NT2/D1 (cell line): ENCODE measurements at regions not wholly inside any gene's neighbourhood (a gene's known extent, or its start where the extent isn't known, plus 50 kb on each side); places are given as distances from the start of the nearest gene placed in this dataset.
A peak's percentile ranks its signal among the peaks of the same experiment; 100 is the strongest.
"Not testable (repeated sequence)": the region's sequence is repeated elsewhere in the genome, so short reads cannot be mapped to it uniquely, and the experiment has no call there.

Experiments used
- DNase-seq: peaks from one replicate; pipeline ENCODE4 v3.0.0-alpha.2; 2011; ENCODE audit warnings: low read depth, low spot score
- H3K27me3 ChIP-seq: 2 replicates; pipeline ENCODE4 v1.6.0; 2011; ENCODE audit warnings: mild to moderate bottlenecking; ENCODE audit not compliant: insufficient read length, insufficient read depth
- H3K36me3 ChIP-seq: 2 replicates; pipeline ENCODE4 v1.6.1; 2011; ENCODE audit warnings: mild to moderate bottlenecking, low read length, mixed read lengths; ENCODE audit not compliant: insufficient read depth, insufficient read length
- H3K4me1 ChIP-seq: 2 replicates; pipeline ENCODE4 v1.5.1; 2011; ENCODE audit not compliant: insufficient read depth, insufficient read length
- H3K4me3 ChIP-seq: 2 replicates; pipeline ENCODE4 v1.5.1; 2011; ENCODE audit warnings: low read depth; ENCODE audit not compliant: insufficient read length
- H3K9ac ChIP-seq: 2 replicates; pipeline ENCODE4 v1.6.0; 2011; ENCODE audit warnings: low read depth; ENCODE audit not compliant: insufficient read length
- H3K9me3 ChIP-seq: 2 replicates; pipeline ENCODE4 v1.5.1; 2011; ENCODE audit warnings: mild to moderate bottlenecking, low read length; ENCODE audit not compliant: insufficient read depth
- SUZ12 ChIP-seq: IDR thresholded peaks from 2 replicates; pipeline ENCODE4 v1.6.1; 2011; ENCODE audit not compliant: insufficient read length, insufficient read depth; ENCODE audit errors: extremely low read depth
- YY1 ChIP-seq: IDR thresholded peaks from 2 replicates; pipeline ENCODE4 v1.6.1; 2011; ENCODE audit not compliant: insufficient read length, insufficient read depth
- ZNF274 ChIP-seq: IDR thresholded peaks from 2 replicates; pipeline ENCODE4 v1.6.1; 2011; ENCODE audit warnings: mild to moderate bottlenecking, low read depth, low read length

- no peaks in the 10 kb centered on the region for H3K36me3 ChIP-seq
- no peak overlapping the region for H3K4me3 ChIP-seq
- no peak overlapping the region for H3K9ac ChIP-seq
- peaks cover 3% of the 10 kb centered on the region for H3K4me1 ChIP-seq
- TF ChIP-seq SUZ12 = no peak
- no peak for TF ChIP-seq YY1
- TF ChIP-seq ZNF274 = no peak
- no peaks in the 10 kb centered on the region for H3K27me3 ChIP-seq
- no peak for DNase-seq
- H3K9me3 ChIP-seq = no peaks in the 10 kb centered on the region
These were observed 139.5 kb upstream of the SMYD2 start for GRCh38 chr1:214141486-214141885.

GRCh38 chr1:214143006-214143992 lies 137.7 kb upstream of the SMYD2 start:
- no peaks in the 10 kb centered on the region for H3K9me3 ChIP-seq
- no peaks in the 10 kb centered on the region for H3K36me3 ChIP-seq
- H3K27me3 ChIP-seq = no peaks in the 10 kb centered on the region
- no peak for TF ChIP-seq YY1
- TF ChIP-seq ZNF274 = no peak
- no peak for TF ChIP-seq SUZ12
- H3K9ac ChIP-seq = no peak overlapping the region
- no peak overlapping the region for H3K4me3 ChIP-seq
- H3K4me1 ChIP-seq = peaks cover 3% of the 10 kb centered on the region
- DNase-seq = no peak

GRCh38 chr1:214144521-214144920 lies 136.4 kb upstream of the SMYD2 start:
- not testable (repeated sequence) for H3K9me3 ChIP-seq

GRCh38 chr1:214146523-214146922 lies 134.4 kb upstream of the SMYD2 start:
- TF ChIP-seq SUZ12 (no peak), ZNF274 (no peak), YY1 (no peak)
- Histone ChIP-seq H3K9ac (no peak overlapping the region), H3K4me1 (peaks cover 3% of the 10 kb centered on the region), H3K4me3 (no peak overlapping the region), H3K36me3 (no peaks in the 10 kb centered on the region), H3K9me3 (no peaks in the 10 kb centered on the region), H3K27me3 (no peaks in the 10 kb centered on the region)
- no peak for DNase-seq

More at GRCh38 chr1:214144521-214144920, 136.4 kb upstream of the SMYD2 start:
- H3K9ac ChIP-seq, DNase-seq, H3K27me3 ChIP-seq, H3K36me3 ChIP-seq, H3K4me1 ChIP-seq, H3K4me3 ChIP-seq: not testable (repeated sequence)

GRCh38 chr1:214154596-214155292 lies 126.2 kb upstream of the SMYD2 start:
- no peaks in the 10 kb centered on the region for H3K36me3 ChIP-seq
- H3K27me3 ChIP-seq = no peaks in the 10 kb centered on the region
- H3K4me3 ChIP-seq = no peak overlapping the region
- no peak overlapping the region for H3K9ac ChIP-seq
- no peaks in the 10 kb centered on the region for H3K4me1 ChIP-seq
- TF ChIP-seq SUZ12 (no peak), YY1 (no peak), ZNF274 (no peak)
- DNase-seq = peak; percentile 61
- no peaks in the 10 kb centered on the region for H3K9me3 ChIP-seq

GRCh38 chr1:214155987-214156625 lies 124.9 kb upstream of the SMYD2 start:
- no peak for DNase-seq
- H3K4me1 ChIP-seq = no peaks in the 10 kb centered on the region
- H3K4me3 ChIP-seq = no peak overlapping the region
- no peak overlapping the region for H3K9ac ChIP-seq
- no peaks in the 10 kb centered on the region for H3K9me3 ChIP-seq
- no peaks in the 10 kb centered on the region for H3K27me3 ChIP-seq
- no peaks in the 10 kb centered on the region for H3K36me3 ChIP-seq
- TF ChIP-seq SUZ12 (no peak), YY1 (no peak), ZNF274 (no peak)

GRCh38 chr1:214164173-214164572 lies 116.8 kb upstream of the SMYD2 start:
- no peak for TF ChIP-seq SUZ12
- no peak for TF ChIP-seq ZNF274
- no peak for TF ChIP-seq YY1
- Histone ChIP-seq H3K4me1 (no peaks in the 10 kb centered on the region), H3K4me3 (no peak overlapping the region), H3K9ac (no peak overlapping the region), H3K27me3 (no peaks in the 10 kb centered on the region), H3K9me3 (no peaks in the 10 kb centered on the region), H3K36me3 (no peaks in the 10 kb centered on the region)
- DNase-seq = no peak
